NB4 (cell line): ENCODE measurements at regions not wholly inside any gene's neighbourhood (a gene's known extent, or its start where the extent isn't known, plus 50 kb on each side); places are given as distances from the start of the nearest gene placed in this dataset.

Experiments used
- MYC ChIP-seq: IDR thresholded peaks from 2 replicates; pipeline ENCODE4 v1.6.1; 2011; ENCODE audit warnings: low read depth, low read length
- POLR2A ChIP-seq: IDR thresholded peaks from 2 replicates; pipeline ENCODE4 v1.6.1; 2011; ENCODE audit warnings: mild to moderate bottlenecking; ENCODE audit not compliant: insufficient read length; ENCODE audit errors: extremely low read depth
- TF ChIP-seq, protein P1 (sequence below): IDR thresholded peaks from one replicate; pipeline ENCODE4 v1.5.1; 2012; ENCODE audit warnings: low read depth, low read length
- TF ChIP-seq, protein P2 (sequence below): IDR thresholded peaks from 2 replicates; pipeline ENCODE4 v1.6.1; 2011; ENCODE audit warnings: low read depth, low read length

DNA sequence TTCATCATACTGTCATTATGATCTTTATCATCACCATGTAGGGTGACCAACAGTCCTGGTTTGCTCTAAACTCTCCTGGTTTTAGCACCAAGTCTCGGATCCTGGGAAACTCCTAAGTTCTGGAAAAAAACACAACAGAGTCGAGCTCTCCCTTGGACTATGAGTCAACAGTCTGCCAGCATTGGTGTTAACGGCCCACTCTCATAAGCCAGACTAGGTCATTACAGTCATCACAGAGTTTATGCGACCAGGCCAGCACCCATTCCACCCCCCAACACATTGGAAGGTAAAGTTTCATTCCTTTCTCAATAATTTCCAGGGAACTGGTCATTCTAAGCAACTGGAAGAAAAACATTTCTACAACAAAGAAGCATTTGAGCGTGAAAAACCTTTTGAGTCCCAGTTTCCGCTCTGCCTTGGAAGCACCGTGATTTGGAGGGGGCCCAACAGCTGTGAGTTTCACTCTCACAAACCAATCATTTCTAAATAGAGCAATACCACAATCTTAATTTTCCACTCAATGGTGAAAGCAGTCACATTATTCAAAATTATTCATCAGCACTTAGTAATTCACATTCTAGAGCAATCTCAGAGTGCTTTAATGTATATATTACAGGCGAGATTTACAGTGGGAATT is 445.0 kb downstream of the CDH26 start:
- TF ChIP-seq, protein P1, sequence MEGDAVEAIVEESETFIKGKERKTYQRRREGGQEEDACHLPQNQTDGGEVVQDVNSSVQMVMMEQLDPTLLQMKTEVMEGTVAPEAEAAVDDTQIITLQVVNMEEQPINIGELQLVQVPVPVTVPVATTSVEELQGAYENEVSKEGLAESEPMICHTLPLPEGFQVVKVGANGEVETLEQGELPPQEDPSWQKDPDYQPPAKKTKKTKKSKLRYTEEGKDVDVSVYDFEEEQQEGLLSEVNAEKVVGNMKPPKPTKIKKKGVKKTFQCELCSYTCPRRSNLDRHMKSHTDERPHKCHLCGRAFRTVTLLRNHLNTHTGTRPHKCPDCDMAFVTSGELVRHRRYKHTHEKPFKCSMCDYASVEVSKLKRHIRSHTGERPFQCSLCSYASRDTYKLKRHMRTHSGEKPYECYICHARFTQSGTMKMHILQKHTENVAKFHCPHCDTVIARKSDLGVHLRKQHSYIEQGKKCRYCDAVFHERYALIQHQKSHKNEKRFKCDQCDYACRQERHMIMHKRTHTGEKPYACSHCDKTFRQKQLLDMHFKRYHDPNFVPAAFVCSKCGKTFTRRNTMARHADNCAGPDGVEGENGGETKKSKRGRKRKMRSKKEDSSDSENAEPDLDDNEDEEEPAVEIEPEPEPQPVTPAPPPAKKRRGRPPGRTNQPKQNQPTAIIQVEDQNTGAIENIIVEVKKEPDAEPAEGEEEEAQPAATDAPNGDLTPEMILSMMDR = no peak
- TF ChIP-seq POLR2A = no peak
- TF ChIP-seq, protein P2, sequence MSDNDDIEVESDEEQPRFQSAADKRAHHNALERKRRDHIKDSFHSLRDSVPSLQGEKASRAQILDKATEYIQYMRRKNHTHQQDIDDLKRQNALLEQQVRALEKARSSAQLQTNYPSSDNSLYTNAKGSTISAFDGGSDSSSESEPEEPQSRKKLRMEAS = no peak
- TF ChIP-seq MYC = no peak
